ENCODE measurements at regions not wholly inside any gene's neighbourhood (a gene's known extent, or its start where the extent isn't known, plus 50 kb on each side); places are given as distances from the start of the nearest gene placed in this dataset.
"Not testable (repeated sequence)": the region's sequence is repeated elsewhere in the genome, so short reads cannot be mapped to it uniquely, and the experiment has no call there.

DNA sequence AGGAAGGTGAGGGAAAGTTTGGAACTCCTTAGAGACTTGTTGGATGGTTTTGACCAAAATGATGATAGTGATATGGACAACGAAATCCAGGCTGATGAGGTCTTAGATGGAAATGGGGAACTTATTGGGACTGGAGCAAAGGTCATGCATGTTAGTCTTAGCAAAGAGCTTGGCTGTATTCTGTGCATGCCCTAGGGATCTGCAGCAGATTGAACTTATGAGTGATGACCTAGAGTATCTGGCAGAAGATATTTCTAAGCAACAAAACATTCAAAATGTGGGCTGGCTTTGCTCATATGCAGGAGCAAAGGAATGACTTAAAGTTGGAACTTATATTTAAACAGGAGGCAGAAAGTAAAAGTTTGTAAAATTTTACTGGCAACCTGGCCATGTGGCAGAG is 489.3 kb upstream of the DIPK2B start:
- H3K4me3 ChIP-seq: no peak overlapping the region
- no peak overlapping the region for H3K27ac ChIP-seq

DNA sequence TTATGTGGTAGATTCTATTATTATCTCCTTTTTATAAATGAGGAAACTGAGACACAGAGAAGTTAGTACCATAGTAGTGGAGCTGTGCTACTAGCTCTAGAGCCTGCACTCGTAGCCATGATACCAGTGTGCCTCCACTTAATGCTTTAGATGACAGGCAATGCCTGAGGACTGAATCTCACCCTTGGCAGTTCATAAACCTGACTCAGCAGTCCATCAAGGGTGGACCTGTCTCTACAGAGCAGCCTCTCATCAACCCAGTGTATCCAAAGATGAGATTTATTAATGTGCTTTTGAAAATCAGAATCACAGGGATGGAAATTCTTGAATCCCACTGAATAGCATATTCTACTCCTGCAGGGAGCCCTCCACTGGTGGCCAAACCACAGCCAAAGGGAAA is 483.2 kb upstream of the DIPK2B start:
- H3K27ac ChIP-seq: no peak overlapping the region
- H3K4me3 ChIP-seq: no peak overlapping the region

DNA sequence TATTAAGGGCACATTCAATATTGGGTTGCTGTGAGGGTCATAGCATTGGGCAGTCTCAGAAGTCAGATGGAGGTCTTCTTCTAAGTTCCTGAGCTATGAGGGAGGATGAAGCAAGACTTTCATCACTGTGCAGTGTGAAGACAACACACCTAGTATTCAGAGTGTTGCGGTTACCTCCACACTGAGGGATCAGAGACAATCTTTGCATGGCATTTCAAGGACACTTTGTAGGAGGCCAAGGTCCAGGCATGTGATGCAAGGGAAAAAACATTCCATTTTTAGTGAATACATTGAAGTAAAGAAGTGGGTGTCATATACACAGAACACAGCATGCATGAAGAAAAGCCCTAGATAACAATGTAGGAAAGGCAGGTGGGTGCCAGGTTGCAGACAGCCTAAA is 481.2 kb upstream of the DIPK2B start:
- H3K27ac ChIP-seq: no peak overlapping the region
- H3K4me3 ChIP-seq: no peak overlapping the region

DNA sequence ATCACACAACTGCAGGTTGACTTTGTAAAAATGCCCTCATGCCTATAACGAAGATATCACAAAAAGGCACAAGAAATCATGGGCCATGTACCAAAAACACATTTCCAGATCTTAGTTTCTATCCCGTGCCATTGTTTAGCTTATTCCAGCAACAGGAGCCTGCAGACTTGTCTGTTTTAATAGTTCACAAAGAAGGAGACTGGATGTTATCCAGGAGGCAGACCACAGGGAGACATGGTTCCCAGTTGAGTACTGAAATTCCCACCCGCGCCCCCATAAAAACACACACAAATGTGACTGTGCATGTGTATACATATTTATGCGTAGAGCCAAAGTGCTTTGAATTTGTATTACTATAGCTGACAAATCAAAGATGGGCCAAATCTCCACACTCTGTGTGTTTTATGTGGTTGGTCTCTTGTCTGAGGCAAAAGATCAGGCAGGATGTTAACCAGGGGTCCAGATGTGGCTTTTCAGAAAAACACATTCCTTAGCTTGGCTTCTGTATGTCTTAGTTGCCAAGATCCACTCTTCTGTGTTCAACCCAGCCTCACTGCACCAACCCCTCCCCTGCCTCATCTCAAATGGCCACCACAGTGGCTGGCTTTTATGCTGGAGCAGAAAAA is 469.2 kb upstream of the DIPK2B start:
- Histone ChIP-seq H3K27ac (no peak overlapping the region), H3K4me3 (no peak overlapping the region)

DNA sequence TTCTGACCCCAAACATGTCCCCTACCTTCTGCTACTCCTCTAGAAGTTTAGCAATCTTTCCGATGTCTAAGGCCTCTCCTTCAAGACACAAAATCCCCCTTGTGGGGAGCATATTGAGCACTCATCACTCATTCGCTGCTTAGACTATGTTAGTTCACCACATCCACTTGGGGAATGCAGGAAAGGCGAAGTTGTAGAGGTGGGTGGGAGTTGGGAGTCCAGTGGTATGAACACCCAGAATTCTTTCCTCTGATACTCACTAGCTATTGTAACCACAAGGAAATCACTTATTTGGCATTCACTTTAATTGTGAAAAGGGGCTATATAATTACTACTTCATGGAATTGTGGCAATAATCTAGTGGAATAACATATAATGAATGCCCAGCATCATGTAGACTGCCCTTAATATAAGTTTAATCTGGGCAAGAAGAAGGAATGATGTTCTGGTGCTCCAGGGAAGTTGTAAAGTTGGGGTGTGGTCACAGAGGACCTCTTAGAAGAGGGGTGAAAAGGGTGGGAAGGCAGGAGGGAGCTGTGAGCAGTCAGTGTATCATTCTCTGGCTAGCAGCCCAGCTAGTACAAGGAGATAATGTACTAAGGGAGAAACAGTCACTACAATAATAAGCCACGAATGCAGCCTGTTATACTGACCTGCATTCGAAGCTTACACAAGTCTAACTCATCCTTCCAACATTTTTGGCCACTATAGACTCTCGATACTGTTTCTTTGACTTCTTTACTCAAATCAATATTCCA is 468.2 kb upstream of the DIPK2B start:
- Histone ChIP-seq H3K4me3 (no peak overlapping the region), H3K27ac (no peak overlapping the region)

DNA sequence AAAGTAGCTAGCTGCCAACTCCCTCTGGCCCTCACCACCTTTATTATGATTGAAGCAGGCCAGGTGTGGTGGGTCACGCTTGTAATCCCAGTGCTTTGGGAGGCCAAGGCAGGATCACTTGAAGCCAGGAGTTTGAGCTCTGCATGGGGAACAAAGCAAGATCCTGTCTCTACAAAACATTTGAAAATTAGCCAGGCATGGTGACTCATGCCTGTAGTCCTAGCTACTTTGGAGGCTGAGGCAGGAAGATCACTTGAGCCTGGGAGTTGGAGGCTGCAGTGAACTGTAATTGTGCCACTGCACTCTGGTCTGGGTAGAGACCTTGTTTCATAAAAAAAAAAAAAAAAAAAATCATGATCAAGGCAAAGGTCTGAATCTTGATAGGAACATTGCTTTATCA is 467.0 kb upstream of the DIPK2B start:
- no peak overlapping the region for H3K27ac ChIP-seq
- no peak overlapping the region for H3K4me3 ChIP-seq

DNA sequence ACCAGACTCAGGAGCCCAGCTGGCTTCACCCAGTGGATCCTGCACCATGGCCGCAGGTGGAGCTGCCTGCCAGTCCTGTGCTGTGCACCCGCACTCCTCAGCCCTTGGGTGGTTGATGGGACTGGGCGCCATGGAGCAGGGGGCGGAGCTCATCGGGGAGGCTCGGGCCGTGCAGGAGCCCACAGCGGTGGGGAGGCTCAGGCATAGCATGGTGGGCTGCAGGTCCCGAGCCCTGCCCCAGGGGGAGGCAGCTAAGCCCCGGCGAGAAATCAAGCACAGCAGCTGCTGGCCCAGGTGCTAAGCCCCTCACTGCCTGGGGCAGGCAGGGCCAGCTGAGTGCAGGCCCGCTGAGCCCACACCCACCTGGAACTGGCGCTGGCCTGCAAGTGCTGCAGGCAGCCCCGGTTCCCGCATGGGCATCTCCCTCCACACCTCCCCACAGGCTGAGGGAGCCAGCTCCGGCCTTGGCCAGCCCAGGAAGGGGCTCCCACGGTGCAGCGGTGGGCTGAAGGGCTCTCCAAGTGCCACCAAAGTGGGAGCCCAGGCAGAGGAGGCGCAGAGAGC is 464.1 kb upstream of the DIPK2B start:
- no peak overlapping the region for H3K4me3 ChIP-seq
- no peak overlapping the region for H3K27ac ChIP-seq

DNA sequence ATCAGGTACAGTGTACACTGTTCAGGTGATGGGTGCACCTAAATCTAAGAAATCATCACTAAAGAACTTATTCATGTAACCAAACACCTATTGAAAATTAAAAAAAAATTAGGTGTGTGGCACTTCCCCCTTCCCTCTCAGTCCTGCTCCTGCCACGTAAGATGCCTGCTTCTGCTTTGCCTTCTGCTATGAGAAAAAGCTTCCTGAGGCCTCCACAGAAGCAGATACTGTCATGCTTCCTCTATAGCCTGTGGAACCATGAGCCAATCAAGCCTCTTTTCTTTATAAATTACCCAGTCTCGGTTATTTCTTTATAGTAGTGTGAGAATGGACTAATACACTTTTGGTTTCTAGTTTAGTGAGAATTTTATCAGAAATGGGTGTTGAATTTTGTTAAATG is 459.8 kb upstream of the DIPK2B start:
- Histone ChIP-seq H3K4me3 (no peak overlapping the region), H3K27ac (no peak overlapping the region)

DNA sequence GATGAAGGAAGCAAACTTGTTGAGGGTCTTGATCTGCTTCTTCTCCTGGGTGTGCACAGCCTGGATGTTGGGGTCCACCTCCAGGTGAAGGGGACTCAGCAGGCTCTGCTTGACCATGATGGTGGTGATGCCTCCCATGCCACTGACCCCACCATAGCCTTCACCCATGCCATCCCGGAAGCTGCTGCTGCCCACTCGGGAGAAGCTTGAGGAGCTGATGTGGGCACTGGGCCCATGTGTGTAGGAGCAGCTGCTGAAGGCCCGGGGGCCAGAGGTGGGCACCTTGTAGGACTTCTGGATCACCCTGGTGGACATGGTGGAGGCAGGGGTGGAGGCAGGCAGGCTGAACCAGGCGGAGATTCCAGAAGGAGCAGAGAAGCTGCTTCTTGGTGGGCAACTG is 432.7 kb upstream of the DIPK2B start:
- Histone ChIP-seq H3K27ac (no peak overlapping the region), H3K4me3 (no peak overlapping the region)

DNA sequence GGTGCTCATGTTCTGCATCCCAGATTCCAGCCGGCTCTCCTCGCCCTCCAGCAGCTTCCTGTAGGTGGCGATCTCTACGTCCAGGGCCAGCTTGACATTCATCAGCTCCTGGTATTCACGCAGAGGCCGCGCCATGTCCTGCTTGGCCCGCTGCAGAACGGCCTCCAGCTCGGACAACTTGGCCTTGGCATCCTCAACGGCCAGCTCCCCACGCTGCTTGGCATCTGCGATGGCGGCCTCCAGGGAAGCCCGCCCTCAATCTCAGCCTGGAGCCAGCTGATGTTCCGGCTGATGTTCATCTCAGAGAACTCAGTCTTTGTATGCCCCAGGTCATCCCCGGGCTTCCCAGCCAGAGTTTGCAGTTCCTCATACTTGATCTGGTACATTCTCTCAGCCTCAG is 431.8 kb upstream of the DIPK2B start:
- Histone ChIP-seq H3K27ac (no peak overlapping the region), H3K4me3 (no peak overlapping the region)

DNA sequence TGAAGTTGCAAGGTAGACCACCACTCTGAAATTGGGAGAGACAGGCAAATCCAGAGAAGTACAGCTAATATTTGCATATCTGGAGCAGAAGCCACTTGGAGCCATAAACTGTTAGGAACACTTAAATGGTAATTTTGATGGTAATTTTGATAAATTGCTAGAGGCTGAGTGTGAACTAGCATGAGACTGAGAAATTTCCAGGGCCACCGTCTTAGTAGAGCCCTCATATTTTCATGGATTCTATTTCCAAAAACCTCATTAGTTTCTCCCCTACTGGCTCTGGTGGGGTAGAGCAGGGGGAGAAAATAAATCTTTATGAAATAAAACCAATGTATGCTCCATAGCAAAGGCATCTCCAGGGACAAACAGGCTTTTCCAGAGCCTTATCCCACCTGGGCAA is 429.4 kb upstream of the DIPK2B start:
- Histone ChIP-seq H3K27ac (no peak overlapping the region), H3K4me3 (no peak overlapping the region)

DNA sequence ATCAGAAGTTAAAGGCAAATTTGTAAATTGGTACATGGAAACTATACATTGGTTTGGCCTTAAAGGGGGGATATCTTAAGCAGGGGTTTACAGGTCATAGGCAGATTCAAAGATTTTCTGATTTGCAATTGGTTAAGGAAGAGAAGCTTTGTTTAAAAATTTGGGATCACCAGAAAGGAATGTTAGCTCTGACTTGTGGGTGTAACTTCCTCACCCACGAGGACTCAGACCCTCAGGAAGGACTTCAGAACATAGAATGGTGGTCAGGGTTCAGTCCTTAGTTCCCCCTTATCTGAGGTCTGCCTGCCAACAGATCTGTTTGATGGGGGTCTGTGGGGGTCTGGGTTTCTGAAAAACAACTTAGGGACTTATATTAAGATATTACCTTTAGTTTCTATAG is 427.4 kb upstream of the DIPK2B start:
- H3K4me3 ChIP-seq: no peak overlapping the region
- H3K27ac ChIP-seq: no peak overlapping the region

DNA sequence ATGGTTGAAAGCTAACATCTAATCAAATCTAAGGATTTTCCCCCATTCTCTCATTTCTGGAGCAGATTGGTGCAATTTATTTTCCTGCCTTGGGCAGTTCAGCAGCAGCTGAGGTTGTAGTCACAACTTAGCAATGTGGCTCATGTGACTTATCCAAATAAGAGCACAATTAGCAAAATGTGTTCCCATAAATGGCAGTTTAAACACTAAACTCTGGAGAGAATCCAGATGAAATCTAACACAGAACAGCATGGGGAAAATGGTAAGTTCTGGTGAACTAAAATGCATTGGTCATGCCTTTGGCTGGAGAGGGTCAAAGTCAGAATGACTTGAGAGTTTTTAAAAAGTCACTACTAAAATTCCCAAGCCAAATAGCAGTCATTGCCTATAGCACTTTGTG is 422.6 kb upstream of the DIPK2B start:
- peak overlapping the region in 4 of 21 experiments; percentile 54 to 78 (median 74) for H3K27ac ChIP-seq
- H3K4me3 ChIP-seq: no peak overlapping the region

DNA sequence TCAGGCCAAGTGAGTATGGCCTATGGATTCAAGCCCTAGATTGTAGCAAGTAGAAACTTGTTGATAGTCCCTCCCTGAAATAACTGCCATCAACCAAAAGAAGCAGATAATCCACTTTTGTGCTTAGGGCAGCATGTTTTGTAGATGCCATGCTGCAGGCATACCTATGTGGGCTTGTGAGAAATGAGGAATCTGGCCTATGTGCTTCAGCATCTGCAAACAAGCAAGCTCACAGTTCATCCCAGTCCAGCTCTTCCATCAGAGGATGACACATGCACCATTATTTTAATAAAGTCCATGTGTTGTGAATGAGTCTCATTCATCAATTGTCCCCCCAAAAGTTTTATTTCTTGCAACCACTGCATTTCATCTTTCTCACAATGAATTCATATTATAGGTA is 421.9 kb upstream of the DIPK2B start:
- Histone ChIP-seq H3K27ac (peak overlapping the region in 11 of 21 experiments; percentile 12 to 78 (median 41)), H3K4me3 (no peak overlapping the region)

DNA sequence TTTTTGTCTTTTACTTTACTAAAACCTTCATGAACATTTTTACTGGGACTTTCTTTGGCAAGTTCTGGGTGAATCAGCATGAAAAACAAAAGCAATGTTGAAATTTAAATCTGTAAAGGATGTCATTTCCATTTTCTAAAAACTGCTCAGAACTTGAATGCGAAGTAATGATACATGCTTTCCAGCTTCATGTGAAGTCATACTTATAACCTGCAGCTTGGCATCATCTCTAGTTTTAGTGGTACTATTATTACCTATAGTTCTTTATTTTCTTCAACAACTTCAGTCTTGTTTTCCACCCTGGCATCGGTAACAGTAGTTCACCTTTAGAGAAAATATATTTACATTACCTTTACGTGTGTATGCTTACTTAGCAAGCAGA is 421.4 kb upstream of the DIPK2B start:
- H3K4me3 ChIP-seq: no peak overlapping the region
- peak overlapping the region in 14 of 21 experiments; percentile 1 to 78 (median 40) for H3K27ac ChIP-seq

DNA sequence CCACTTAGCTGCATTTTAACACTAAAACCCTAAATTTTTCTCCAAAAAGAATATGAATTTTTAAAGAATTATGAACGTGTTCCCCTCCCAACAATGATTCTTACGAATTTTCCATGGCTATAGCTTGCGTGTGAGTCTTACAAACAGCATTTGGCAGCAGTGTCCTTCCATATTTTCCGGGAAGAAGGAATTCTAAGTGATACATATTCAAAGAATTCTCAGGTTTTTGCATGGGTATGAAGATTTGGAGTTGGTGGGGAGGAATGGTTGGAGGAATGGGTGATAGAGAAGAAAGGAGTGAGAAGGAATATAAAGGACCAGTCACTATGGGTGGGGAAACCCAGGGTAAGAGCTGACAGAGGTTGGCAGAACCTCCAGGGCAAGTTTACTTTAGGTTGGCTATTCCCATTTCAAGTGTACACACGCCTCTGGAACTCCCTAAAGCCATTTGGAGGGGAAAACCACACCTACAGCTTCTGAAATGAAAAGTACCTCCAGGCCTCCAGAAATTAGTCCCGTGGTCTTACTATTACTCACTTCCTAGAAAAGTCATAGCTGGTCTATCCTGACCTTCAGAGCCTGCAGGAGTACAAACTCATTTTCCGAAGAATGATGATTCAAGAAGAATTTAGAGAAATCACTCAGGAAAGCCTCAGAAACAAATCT is 420.8 kb upstream of the DIPK2B start:
- H3K27ac ChIP-seq: peak overlapping the region in 11 of 21 experiments; percentile 7 to 78 (median 31)

DNA sequence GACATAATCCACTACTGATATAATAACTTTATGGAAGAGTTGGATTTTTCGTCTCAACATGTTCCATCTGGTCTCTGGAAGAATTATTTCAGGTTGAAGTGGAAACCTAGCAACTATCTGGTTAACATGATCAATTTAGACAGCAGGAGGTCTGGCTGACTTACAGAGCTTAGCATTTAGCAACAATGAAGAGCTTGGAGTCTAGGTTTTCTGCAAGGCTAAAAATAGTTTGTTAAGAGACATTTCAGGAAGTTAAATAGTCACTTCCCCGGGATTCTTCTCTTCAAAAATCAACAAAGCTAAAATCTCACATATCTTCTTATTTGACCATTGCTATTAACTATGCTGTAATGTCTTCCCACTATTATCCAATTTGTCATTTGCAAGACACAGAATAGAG is 418.6 kb upstream of the DIPK2B start:
- H3K4me3 ChIP-seq: no peak overlapping the region
- H3K27ac ChIP-seq: no peak overlapping the region

More for the DNA sequence above, 420.8 kb upstream of the DIPK2B start:
- H3K4me3 ChIP-seq: no peak overlapping the region

DNA sequence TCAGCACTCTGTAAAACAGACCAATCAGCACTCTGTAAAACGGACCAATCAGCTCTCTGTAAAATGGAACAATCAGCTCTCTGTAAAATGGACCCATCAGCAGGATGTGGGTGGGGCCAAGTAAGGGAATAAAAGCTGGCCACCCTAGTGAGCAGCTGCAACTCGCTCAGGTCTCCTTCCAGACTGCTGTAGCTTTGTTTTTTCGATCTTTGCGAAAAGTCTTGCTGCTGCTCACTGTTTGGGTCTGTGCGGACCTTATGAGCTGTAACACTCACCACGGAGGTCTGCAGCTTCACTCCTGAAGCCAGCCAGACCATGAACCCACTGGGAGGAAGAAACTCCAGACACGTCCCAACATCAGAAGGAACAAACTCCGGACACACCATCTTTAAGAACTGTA is 414.9 kb upstream of the DIPK2B start:
- not testable (repeated sequence) for H3K27ac ChIP-seq, H3K4me3 ChIP-seq

DNA sequence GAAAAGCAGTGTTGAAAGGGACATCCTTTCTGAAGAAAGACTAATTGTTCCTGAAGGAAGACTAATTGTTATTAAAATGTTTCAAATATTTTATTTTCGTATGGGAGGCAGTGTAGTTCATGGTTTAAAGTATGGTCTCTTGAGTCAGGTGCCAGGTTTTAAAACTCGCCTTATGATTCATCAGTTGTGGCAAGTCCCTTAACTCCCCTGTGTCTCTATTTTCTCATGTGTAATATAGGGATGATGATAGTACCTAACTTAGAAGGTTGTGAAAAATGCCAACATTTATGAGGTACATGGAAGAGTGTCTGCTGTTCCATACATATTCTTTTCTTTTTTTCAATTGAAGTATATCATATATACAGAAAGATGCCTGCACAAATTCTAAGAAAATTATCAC is 414.2 kb upstream of the DIPK2B start:
- H3K4me3 ChIP-seq: no peak overlapping the region
- H3K27ac ChIP-seq: no peak overlapping the region

DNA sequence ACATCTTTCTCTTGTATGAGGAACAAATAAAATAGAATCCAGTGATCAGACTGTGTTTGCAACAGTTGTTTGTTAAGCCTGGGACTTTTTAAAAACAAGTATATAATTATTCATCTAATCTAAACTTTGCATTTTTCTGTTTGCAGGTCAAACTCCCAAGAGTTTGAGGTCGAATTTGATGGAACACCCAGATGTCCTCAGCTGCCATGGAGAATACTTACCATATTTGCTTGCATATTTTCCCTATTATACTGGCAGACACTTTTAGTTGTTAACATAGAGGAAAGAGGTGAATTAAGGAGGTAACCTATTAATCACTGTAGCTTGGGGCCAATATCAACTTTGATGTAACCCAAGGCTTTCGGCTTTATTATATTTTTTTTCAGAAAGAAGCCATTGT is 401.5 kb upstream of the DIPK2B start:
- H3K4me3 ChIP-seq: no peak overlapping the region
- H3K27ac ChIP-seq: no peak overlapping the region

DNA sequence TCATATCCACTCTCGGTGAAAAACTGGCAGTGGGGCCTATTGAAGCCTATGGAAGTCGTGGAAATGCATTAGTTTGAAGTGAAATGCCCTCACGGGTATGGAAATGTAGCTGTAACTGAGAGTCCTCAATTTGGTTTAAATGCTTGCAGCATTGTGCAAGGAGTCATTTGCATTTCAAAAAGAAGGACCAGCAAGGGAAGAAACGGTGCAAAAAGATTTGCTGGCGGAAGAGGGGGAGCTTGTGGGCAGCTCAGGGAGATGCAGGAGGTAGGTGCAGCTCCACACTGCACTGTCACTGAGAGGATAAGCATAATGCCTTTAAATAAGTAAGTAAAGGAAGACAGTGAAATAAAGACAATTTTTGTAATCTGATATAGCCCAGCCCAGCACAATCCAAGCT is 400.4 kb upstream of the DIPK2B start:
- H3K4me3 ChIP-seq: no peak overlapping the region

More for the DNA sequence above, 400.4 kb upstream of the DIPK2B start:
- no peak overlapping the region for H3K27ac ChIP-seq

Measured in skin epidermis (tissue), 12 donors.